ENCODE measurements at regions not wholly inside any gene's neighbourhood (a gene's known extent, or its start where the extent isn't known, plus 50 kb on each side); places are given as distances from the start of the nearest gene placed in this dataset.

DNA sequence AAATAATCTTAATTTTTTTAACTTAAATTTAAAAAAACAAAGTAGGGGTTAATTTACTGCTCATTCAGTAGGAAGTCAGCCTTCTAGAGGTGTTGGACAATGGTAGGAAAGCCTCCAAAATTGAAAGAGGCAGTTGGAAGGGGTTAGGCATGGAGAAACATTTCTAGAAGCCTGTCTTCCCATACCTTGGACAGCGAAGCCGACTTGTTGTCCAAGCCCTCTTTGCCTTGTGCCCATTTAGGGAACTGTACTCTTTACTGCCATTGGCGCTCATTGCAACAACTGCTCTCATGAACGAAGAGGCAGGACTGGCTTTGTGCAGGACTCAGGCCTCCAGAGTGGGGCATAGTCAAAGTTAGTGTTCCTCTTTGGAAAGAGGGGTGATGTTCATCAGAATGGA is 333.3 kb downstream of the HRH4 start:
- H3K36me3 Mint-ChIP-seq: no peaks in the 10 kb centered on the region
- no peak for TF ChIP-seq CTCF (IDR thresholded peaks at IDR 0.05)
- no peak overlapping the region for H3K4me2 ChIP-seq (replicated peaks; ENCODE audit: extremely low read depth, low read length, poor library complexity, severe bottlenecking)
- no peaks in the 10 kb centered on the region for H3K9me3 ChIP-seq (replicated peaks in 1 of 2; ENCODE audit: control insufficient read depth in 1 of 2, insufficient read depth in 1 of 2, low read length in 2 of 2)
- no peak overlapping the region for H2AFZ ChIP-seq (ENCODE audit: insufficient read depth, low read depth, low read length, poor library complexity, severe bottlenecking)
- no peak for DNase-seq
- peaks cover 0 to 3% (median 2%) of the 10 kb centered on the region in 3 donors for H3K27me3 Mint-ChIP-seq (ENCODE audit: low read depth in 3 of 3)
- H3K4me3 Mint-ChIP-seq: no peak overlapping the region
- H3K36me3 ChIP-seq (replicated peaks in 1 of 2; ENCODE audit: control insufficient read depth in 1 of 2, insufficient read depth in 2 of 2, low read length in 2 of 2): no peaks in the 10 kb centered on the region
- H3K4me3 ChIP-seq (replicated peaks in 1 of 3; ENCODE audit: low read depth in 2 of 3, low read length in 3 of 3): no peak overlapping the region
- H3K27me3 ChIP-seq (ENCODE audit: control insufficient read depth in 2 of 2, insufficient read depth in 2 of 2, low read length in 2 of 2): no peaks in the 10 kb centered on the region
- H3K27ac ChIP-seq (ENCODE audit: low read depth in 1 of 2, low read length in 2 of 2): no peak overlapping the region
- intact Hi-C loops (cut with micrococcal nuclease): no loop called here
- no peaks in the 10 kb centered on the region for H3K4me1 ChIP-seq (ENCODE audit: control insufficient read depth in 1 of 2, insufficient read depth in 2 of 2, low read length in 2 of 2)
- H3K4me1 Mint-ChIP-seq: no peaks in the 10 kb centered on the region
- 98% methylated on average over 4 of the region's 4 CpGs for WGBS (ENCODE audit: insufficient coverage)
- H3K27ac Mint-ChIP-seq: no peak overlapping the region
- no peaks in the 10 kb centered on the region for H3K79me2 ChIP-seq (ENCODE audit: insufficient read depth, low read length)
- H4K20me1 ChIP-seq (ENCODE audit: insufficient read depth, low read length): no peaks in the 10 kb centered on the region
- no peak overlapping the region for H3K9ac ChIP-seq (ENCODE audit: insufficient read depth, low read length, poor library complexity, severe bottlenecking)
- peaks cover 0 to 2% (median 0%) of the 10 kb centered on the region in 7 donors for H3K9me3 Mint-ChIP-seq

GRCh38 chr18:24795129-24795528 is 334.7 kb downstream of the HRH4 start:
- no peak for DNase-seq
- peaks cover 0 to 2% (median 0%) of the 10 kb centered on the region in 7 donors for H3K9me3 Mint-ChIP-seq

More at GRCh38 chr18:24795129-24795528, 334.7 kb downstream of the HRH4 start:
- Mint-ChIP-seq H3K4me3 (no peak overlapping the region), H3K36me3 (no peaks in the 10 kb centered on the region), H3K27me3 (ENCODE audit: low read depth in 3 of 3) (peaks cover 2 to 5% (median 4%) of the 10 kb centered on the region in 3 donors), H3K4me1 (no peaks in the 10 kb centered on the region), H3K27ac (no peak overlapping the region)
- Histone ChIP-seq H2AFZ (ENCODE audit: insufficient read depth, low read depth, low read length, poor library complexity, severe bottlenecking) (no peak overlapping the region), H3K4me2 (replicated peaks; ENCODE audit: extremely low read depth, low read length, poor library complexity, severe bottlenecking) (no peak overlapping the region), H3K9me3 (replicated peaks in 1 of 2; ENCODE audit: control insufficient read depth in 1 of 2, insufficient read depth in 1 of 2, low read length in 2 of 2) (no peaks in the 10 kb centered on the region), H3K27me3 (ENCODE audit: control insufficient read depth in 2 of 2, insufficient read depth in 2 of 2, low read length in 2 of 2) (no peaks in the 10 kb centered on the region), H3K27ac (ENCODE audit: low read depth in 1 of 2, low read length in 2 of 2) (no peak overlapping the region), H3K4me3 (replicated peaks in 1 of 3; ENCODE audit: low read depth in 2 of 3, low read length in 3 of 3) (no peak overlapping the region), H3K79me2 (ENCODE audit: insufficient read depth, low read length) (no peaks in the 10 kb centered on the region), H4K20me1 (ENCODE audit: insufficient read depth, low read length) (no peaks in the 10 kb centered on the region), H3K9ac (ENCODE audit: insufficient read depth, low read length, poor library complexity, severe bottlenecking) (no peak overlapping the region), H3K36me3 (replicated peaks in 1 of 2; ENCODE audit: control insufficient read depth in 1 of 2, insufficient read depth in 2 of 2, low read length in 2 of 2) (no peaks in the 10 kb centered on the region), H3K4me1 (ENCODE audit: control insufficient read depth in 1 of 2, insufficient read depth in 2 of 2, low read length in 2 of 2) (no peaks in the 10 kb centered on the region)
- no peak for TF ChIP-seq CTCF (IDR thresholded peaks at IDR 0.05)
- intact Hi-C loops (cut with micrococcal nuclease): no loop called here
- 100% methylated on average over 1 of the region's 2 CpGs for WGBS (ENCODE audit: insufficient coverage)

All from CD14-positive monocyte (primary cell).